K562 (cell line): ENCODE measurements at regions not wholly inside any gene's neighbourhood (a gene's known extent, or its start where the extent isn't known, plus 50 kb on each side); places are given as distances from the start of the nearest gene placed in this dataset.
"Not testable (repeated sequence)": the region's sequence is repeated elsewhere in the genome, so short reads cannot be mapped to it uniquely, and the experiment has no call there.

Experiments
- NFRKB ChIP-seq: fragments of 450-650 bp; IDR thresholded peaks from 2 replicates; pipeline ENCODE4 v1.6.1; 2016; ENCODE audit warnings: low read depth
- TF ChIP-seq, protein P1 (sequence below): IDR thresholded peaks from 2 replicates; pipeline ENCODE4 v1.6.1; 2014; ENCODE audit warnings: antibody characterized with exemption

DNA sequence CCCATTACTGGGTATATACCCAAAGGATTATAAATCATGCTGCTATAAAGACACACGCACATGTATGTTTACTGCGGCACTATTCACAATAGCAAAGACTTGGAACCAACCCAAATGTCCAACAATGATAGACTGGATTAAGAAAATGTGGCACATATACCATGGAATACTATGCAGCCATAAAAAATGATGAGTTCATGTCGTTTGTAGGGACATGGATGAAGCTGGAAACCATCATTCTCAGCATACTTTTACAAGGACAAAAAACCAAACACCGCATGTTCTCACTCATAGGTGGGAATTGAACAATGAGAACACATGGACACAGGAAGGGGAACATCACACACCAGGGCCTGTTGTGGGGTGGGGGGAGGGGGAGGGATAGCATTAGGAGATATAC lies 50.6 kb upstream of the SPTBN2 start:
- TF ChIP-seq NFRKB = not testable (repeated sequence)
- TF ChIP-seq, protein P1, sequence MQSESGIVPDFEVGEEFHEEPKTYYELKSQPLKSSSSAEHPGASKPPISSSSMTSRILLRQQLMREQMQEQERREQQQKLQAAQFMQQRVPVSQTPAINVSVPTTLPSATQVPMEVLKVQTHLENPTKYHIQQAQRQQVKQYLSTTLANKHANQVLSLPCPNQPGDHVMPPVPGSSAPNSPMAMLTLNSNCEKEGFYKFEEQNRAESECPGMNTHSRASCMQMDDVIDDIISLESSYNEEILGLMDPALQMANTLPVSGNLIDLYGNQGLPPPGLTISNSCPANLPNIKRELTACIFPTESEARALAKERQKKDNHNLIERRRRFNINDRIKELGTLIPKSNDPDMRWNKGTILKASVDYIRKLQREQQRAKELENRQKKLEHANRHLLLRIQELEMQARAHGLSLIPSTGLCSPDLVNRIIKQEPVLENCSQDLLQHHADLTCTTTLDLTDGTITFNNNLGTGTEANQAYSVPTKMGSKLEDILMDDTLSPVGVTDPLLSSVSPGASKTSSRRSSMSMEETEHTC = not testable (repeated sequence)
